Caco-2 (cell line): ENCODE measurements at regions not wholly inside any gene's neighbourhood (a gene's known extent, or its start where the extent isn't known, plus 50 kb on each side); places are given as distances from the start of the nearest gene placed in this dataset.

Source experiments
- BruUV-seq: library from RNA; stranded (reverse); fragments of 400-500 nt; replicated peaks from 2 replicates; lab custom pipeline; 2021; lab: Mats Ljungman, UMichigan
- CTCF ChIA-PET: fragments of 300-600 bp; sonication (Branson Sonifier 250); formaldehyde crosslinking; loops from one replicate; lab custom pipeline; 2022; ENCODE audit warnings: antibody characterized with exemption; lab: Charles Lee
- POLR2A ChIA-PET: fragments of 300-600 bp; sonication (Branson Sonifier 250); formaldehyde crosslinking; loops from one replicate; lab custom pipeline; 2022; ENCODE audit warnings: antibody characterized with exemption; lab: Charles Lee
- DNase-seq, 2 experiments: peaks; one replicate each; pipeline versions ENCODE4 v3.0.0 to v3.0.0-alpha.2; 2020 to 2022
- H3K27me3 ChIP-seq: replicated peaks from 2 replicates; pipeline ENCODE4 v1.6.0; 2011; ENCODE audit warnings: low read length; ENCODE audit not compliant: control insufficient read depth, insufficient read depth
- H3K36me3 ChIP-seq: 2 replicates; pipeline ENCODE4 v1.5.1; 2011; ENCODE audit warnings: low read length; ENCODE audit not compliant: control insufficient read depth, insufficient read depth
- H3K4me1 ChIP-seq: fragments of 250-450 bp; sonication (Bioruptor Pico); 2 replicates; pipeline ENCODE4 v1.5.1; 2020; ENCODE audit warnings: mild to moderate bottlenecking
- H3K4me3 ChIP-seq: 2 replicates; pipeline ENCODE4 v1.5.1; 2011; ENCODE audit warnings: low read depth, mild to moderate bottlenecking, control low read depth, low read length
- H3K9me3 ChIP-seq: fragments of 250-450 bp; sonication (Bioruptor Pico); 2 replicates; pipeline ENCODE4 v1.5.1; 2020; ENCODE audit warnings: mild to moderate bottlenecking, moderate library complexity
- H3K27ac Mint-ChIP-seq: one replicate; pipeline ENCODE4 v1.8.0; 2022; ENCODE audit warnings: mixed read lengths; ENCODE audit not compliant: unreplicated experiment
- H3K27me3 Mint-ChIP-seq: one replicate; pipeline ENCODE4 v1.8.0; 2022; ENCODE audit warnings: mixed read lengths; ENCODE audit not compliant: insufficient read depth, unreplicated experiment
- H3K36me3 Mint-ChIP-seq: one replicate; pipeline ENCODE4 v1.8.0; 2022; ENCODE audit warnings: mild to moderate bottlenecking, mixed read lengths; ENCODE audit not compliant: insufficient read depth, unreplicated experiment
- H3K4me1 Mint-ChIP-seq: one replicate; pipeline ENCODE4 v1.8.0; 2022; ENCODE audit warnings: low read depth, mixed read lengths; ENCODE audit not compliant: unreplicated experiment
- H3K4me3 Mint-ChIP-seq: one replicate; pipeline ENCODE4 v1.8.0; 2022; ENCODE audit warnings: mild to moderate bottlenecking, moderate library complexity, mixed read lengths; ENCODE audit not compliant: unreplicated experiment
- H3K9me3 Mint-ChIP-seq: one replicate; pipeline ENCODE4 v1.8.0; 2022; ENCODE audit warnings: mixed read lengths; ENCODE audit not compliant: unreplicated experiment
- CTCF ChIP-seq, 2 experiments: fragments of 200-600 bp in 1 of 2; IDR thresholded peaks; 1 replicate in 1 of 2; 2 replicates in 1 of 2; pipeline versions ENCODE4 v1.5.1 to v1.8.0; 2011 to 2022; ENCODE audit warnings: antibody characterized with exemption in 1 of 2, control low read depth in 1 of 2, inconsistent platforms in 1 of 2, low read depth in 1 of 2, low read length in 1 of 2, mild to moderate bottlenecking in 1 of 2, moderate library complexity in 1 of 2; ENCODE audit not compliant: insufficient read depth in 1 of 2, severe bottlenecking in 1 of 2, unreplicated experiment in 1 of 2
- intact Hi-C: fragments of 100-400 bp; cut with micrococcal nuclease; formaldehyde crosslinking; loops from one replicate; pipeline ENCODE4 v1.10.0; 2022; ENCODE audit not compliant: unreplicated experiment

- Mint-ChIP-seq H3K4me3 (no peak overlapping the region), H3K9me3 (no peaks in the 10 kb centered on the region), H3K27me3 (peaks cover 2% of the 10 kb centered on the region), H3K36me3 (no peaks in the 10 kb centered on the region), H3K27ac (no peak overlapping the region), H3K4me1 (no peaks in the 10 kb centered on the region)
- H3K9me3 ChIP-seq = no peaks in the 10 kb centered on the region
- intact Hi-C loops = no loop called here
- no peaks in the 10 kb centered on the region for H3K36me3 ChIP-seq
- H3K4me3 ChIP-seq = no peak overlapping the region
- POLR2A ChIA-PET = no interaction called here
- no TSS peak for BruUV-seq
- DNase-seq = no peak
- CTCF ChIA-PET = no interaction called here
- H3K4me1 ChIP-seq = no peaks in the 10 kb centered on the region
- no peaks in the 10 kb centered on the region for H3K27me3 ChIP-seq
- TF ChIP-seq CTCF (IDR thresholded peaks at IDR 0.05; ENCODE audit: insufficient read depth in 1 of 2, low read depth in 1 of 2, low read length in 1 of 2, severe bottlenecking in 1 of 2, unreplicated experiment in 1 of 2) = no peak
Measured at GRCh38 chr10:130251766-130252165, 115.6 kb downstream of the GLRX3 start.

DNA sequence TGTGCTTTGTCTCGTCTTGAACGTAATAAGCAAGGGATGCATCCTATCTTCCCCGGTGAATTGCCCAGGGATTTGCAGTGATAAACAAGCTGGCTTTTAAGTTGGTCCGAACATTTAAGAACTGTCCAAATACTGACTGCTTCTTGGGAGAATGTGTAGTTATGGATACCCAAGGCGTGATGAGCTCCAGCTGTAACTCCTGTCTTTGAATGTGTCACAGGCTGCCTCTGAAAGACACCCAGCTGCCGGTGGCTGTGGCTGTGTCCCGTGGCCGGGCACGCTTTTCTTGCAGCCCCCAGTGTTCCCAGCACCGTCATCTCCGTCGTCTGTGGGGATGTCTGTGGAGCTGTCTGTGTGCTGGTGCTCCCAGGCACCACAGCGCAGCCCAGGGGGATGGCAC, 118.1 kb downstream of the GLRX3 start:
- peaks cover 2% of the 10 kb centered on the region for H3K27me3 Mint-ChIP-seq
- H3K27ac Mint-ChIP-seq = no peak overlapping the region
- BruUV-seq = no TSS peak
- H3K9me3 Mint-ChIP-seq = peaks cover 18% of the 10 kb centered on the region
- Histone ChIP-seq H3K4me1 (no peaks in the 10 kb centered on the region), H3K36me3 (no peaks in the 10 kb centered on the region), H3K9me3 (no peaks in the 10 kb centered on the region), H3K27me3 (no peaks in the 10 kb centered on the region), H3K4me3 (no peak overlapping the region)
- ChIA-PET CTCF (no interaction called here), POLR2A (no interaction called here)
- H3K36me3 Mint-ChIP-seq = no peaks in the 10 kb centered on the region
- H3K4me1 Mint-ChIP-seq = no peaks in the 10 kb centered on the region
- H3K4me3 Mint-ChIP-seq = no peak overlapping the region
- no peak for TF ChIP-seq CTCF (IDR thresholded peaks at IDR 0.05; ENCODE audit: insufficient read depth in 1 of 2, low read depth in 1 of 2, low read length in 1 of 2, severe bottlenecking in 1 of 2, unreplicated experiment in 1 of 2)
- no peak for DNase-seq
- intact Hi-C loops = no loop called here

- Mint-ChIP-seq H3K9me3 (peaks cover 18% of the 10 kb centered on the region), H3K36me3 (no peaks in the 10 kb centered on the region), H3K4me3 (no peak overlapping the region), H3K27ac (no peak overlapping the region), H3K27me3 (no peaks in the 10 kb centered on the region), H3K4me1 (no peaks in the 10 kb centered on the region)
- Histone ChIP-seq H3K4me3 (no peak overlapping the region), H3K27me3 (no peaks in the 10 kb centered on the region), H3K9me3 (no peaks in the 10 kb centered on the region), H3K4me1 (no peaks in the 10 kb centered on the region), H3K36me3 (no peaks in the 10 kb centered on the region)
- ChIA-PET CTCF (no interaction called here), POLR2A (no interaction called here)
- BruUV-seq = no TSS peak
- DNase-seq = no peak
- intact Hi-C loops = no loop called here
- no peak for TF ChIP-seq CTCF (IDR thresholded peaks at IDR 0.05; ENCODE audit: insufficient read depth in 1 of 2, low read depth in 1 of 2, low read length in 1 of 2, severe bottlenecking in 1 of 2, unreplicated experiment in 1 of 2)
Measured at GRCh38 chr10:130254662-130255061, 118.5 kb downstream of the GLRX3 start.
